Midbrain (tissue), 1 donor: ENCODE measurements at regions not wholly inside any gene's neighbourhood (a gene's known extent, or its start where the extent isn't known, plus 50 kb on each side); places are given as distances from the start of the nearest gene placed in this dataset.
"Not testable (repeated sequence)": the region's sequence is repeated elsewhere in the genome, so short reads cannot be mapped to it uniquely, and the experiment has no call there.

Source experiments
- DNase-seq: peaks from one replicate; lab custom pipeline; 2025; lab: John Stamatoyannopoulos, UW

DNA sequence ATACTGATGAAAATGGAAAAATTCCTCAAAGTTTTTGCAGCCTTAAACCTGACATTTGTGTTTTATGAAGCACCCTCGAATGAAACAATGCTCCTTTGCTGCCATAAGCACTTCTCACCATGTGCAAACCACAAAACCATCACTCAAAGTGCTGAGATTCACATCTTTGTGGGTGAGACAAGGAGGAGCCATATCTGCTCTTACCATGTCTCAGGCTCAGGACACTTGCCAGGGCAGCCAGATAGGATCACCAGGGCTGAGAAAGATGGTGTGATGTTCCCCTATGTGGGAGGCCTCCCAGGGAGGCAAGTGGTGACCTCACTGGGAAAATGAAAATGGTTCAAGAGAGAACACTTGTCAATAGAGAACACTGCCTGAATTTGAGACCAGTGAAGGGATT lies 120.4 kb downstream of the CCDC34 start:
- no peak for DNase-seq

DNA sequence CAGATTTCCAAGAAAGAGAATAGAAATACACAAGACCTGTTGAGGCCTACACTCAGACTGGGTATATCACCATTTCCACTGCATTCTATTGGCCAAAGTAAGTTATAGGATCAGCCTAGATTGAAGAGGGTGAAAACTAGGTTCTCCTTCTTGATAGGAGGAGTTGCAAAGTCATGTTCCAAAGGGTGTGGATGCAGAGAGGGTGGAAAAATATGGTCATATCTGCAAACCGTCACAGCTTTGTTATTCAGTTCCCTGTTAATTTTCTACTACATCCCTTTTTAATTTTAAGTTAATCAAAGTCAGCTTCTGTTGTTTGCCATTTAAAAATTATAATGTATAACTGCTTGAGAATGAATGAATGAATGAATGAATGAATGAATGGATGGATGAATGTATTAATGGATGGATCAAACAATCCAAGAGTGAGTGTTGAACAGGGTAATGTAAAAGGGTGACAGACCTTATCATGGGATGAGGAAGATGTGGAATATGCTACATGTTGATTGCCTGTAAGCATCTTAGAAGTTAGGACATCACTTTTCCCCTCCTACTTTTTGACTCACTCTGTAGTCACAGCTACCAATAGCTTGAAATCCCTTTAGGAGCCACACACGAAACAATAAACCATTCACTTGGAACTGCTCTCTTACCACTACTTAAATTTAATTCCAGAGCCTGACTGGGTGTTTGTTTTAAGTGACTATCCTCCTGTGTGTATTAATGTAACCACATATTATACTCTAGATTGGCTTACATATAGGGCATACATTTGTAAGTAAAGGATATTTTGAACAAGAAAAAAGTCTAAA lies 121.5 kb downstream of the CCDC34 start:
- DNase-seq: no peak

- DNase-seq: no peak
Observed at GRCh38 chr11:27239305-27239942, 123.6 kb downstream of the CCDC34 start.

DNA sequence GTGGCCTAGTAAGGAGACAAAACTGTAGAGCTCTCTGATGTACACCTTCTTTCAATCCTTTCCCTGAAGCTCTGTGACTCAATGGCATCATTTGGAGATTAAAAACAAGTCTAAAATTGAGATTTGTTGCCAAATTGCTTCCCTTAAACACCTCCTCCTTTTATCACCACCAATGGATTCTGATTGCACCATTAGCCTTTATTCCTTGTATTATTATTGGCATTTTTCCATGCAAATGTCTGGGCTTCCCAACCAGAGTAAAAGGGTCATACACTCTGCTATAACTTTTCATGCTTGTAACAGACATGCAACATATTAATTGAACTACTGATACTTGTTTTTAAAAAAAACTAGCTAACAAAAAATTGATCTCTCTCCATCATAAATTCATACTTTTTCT lies 124.2 kb downstream of the CCDC34 start:
- no peak for DNase-seq

GRCh38 chr11:27237643-27238042 lies 125.4 kb downstream of the CCDC34 start:
- DNase-seq: no peak

DNA sequence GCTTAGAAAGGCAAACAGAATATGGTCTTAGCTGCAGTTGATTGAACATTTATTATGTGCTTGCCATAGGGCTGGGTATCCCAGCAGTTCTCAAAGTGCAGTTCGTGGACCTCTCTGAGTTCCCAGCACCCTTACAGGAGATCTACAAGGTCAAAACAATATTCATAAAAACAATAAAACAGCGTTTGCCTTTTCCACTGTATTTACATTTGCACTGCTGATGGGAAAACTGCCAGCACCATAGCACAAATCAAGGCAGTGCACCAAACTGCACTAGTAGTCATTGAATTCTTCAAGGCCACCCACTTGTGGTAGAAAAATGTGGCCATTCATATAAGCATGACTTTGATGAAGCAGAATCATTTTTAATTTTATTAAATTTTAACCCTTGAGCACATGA lies 128.1 kb downstream of the CCDC34 start:
- no peak for DNase-seq

DNA sequence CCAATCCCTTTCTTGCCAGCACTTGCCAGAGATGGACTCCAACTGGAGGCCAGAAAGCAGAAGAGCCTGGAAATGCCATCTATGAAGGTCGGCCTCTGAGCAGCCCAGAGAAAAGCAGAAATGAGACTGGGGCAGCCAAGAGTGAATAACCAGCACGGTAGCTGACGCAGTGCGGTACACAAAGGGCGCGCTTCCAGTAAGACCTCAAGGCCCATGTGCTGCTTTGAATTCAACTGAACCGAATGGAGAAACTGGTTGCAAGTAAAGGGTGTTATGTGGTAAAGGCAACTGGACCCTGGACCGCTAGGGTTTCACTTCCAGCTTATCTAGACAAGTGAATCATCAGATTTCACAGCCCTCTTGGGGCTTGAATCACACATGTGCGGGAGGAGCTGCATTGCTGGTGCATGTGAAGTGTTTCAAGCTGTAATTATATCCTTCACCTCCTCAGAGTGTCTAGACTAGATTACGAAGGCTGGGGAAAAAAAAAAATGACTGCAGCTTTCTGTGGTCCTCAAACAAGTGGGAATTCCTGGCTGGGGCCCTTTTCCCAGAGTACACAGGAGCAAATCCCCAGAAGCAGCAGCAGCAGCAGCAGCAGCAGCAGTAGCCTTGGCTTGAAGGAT lies 128.9 kb downstream of the CCDC34 start:
- DNase-seq: no peak

DNA sequence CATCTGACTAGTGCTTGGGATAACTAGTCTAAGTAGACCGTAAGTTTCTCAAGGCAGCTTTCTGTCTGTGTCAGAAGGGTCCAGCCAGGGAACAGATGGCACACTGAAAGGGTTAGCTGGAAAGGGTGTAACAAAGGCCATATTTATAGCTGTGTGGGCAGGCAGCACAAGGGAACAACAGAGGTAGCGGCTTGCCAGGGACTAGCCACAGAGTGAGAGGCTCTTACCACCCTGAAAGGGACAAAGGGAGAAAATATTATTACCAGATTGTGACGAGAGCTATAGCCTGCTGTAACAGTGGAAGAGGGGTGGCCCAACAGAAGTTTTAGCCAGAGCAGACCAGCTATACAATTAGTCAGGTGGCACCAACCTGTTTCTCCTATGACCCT lies 129.4 kb downstream of the CCDC34 start:
- DNase-seq: no peak

- DNase-seq: no peak
Observed at GRCh38 chr11:27231530-27231929, 131.5 kb downstream of the CCDC34 start.

GRCh38 chr11:27230192-27230572 lies 132.8 kb downstream of the CCDC34 start:
- no peak for DNase-seq

DNA sequence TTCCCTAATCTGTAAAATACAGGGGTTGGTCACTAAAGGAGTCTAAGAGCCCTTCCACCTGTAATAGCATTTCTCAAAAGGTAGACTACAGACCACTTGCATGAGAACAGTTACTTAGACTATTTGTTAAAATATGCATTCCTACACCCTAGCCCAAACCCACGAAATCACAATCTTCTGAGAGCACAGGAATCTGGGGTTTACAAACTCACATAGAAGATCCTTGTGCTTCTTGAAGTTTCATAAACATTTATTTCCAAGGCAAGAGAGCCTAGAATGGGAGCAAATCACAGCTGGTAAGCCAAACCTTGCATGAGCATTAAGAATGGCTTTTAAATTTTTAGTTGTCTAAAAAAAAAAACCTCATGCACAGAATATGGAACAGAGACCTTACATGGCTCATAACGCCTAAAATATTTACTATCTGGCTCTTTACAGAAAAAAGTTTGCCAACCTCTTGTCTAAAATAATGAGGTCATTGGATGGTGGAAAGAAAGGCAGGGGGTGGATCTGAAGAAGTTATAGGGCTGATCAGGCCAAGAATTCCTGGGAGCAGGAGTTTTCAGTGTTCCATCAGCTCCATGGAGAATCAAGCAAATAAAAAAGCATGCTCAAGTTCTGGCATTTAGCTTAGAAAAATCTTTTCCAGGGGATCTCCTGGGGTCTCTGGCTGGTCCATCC lies 133.4 kb downstream of the CCDC34 start:
- DNase-seq: no peak

DNA sequence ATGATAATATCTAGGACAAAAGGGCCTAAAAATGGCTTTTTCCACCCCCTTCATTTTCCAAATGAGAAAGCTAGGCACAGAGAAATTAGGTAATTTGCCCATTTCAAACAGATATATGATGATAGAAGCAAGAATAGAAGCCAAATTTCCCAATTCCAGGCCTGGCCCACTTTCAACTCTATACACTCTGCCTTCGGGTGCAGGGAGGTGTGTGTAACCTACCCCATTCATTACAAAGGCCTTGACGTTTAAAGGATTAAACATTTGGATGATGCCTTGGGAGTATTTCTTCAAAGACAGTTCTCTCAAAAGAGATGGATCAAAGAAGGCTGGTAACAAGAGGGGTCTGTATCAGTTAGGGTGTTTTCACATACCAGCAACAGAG lies 134.1 kb downstream of the CCDC34 start:
- no peak for DNase-seq

DNA sequence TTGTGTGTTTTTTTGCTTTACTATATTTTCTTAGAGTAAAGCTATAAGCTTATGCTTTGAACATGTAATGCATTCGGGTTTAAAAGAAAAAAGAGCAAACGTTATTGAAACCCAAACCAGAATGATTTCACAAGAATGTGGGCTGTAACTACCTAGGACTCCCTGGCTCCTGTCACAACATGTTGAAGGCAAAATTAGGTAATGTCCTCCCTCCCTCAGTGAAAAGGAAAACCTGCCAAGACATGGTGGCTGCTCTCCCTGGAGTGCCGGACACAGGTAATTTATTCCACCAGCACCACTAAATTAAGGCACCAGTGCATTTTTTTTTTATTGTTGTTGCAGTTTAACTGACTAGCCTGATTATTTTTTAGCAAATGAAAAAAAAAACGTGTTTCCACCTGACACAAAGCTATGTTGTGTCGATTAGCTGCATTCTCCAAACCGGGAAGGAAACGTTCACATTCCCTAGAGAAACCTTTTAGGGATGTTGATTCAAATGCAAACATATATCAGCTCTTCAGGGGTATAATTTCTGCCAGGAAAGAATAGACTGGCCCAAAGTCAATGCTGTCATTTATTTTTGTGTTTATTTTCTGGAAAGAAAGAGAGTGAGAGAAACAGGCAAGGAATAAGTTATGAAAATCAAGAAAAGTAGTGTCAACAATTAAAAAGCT lies 134.6 kb downstream of the CCDC34 start:
- no peak for DNase-seq

DNA sequence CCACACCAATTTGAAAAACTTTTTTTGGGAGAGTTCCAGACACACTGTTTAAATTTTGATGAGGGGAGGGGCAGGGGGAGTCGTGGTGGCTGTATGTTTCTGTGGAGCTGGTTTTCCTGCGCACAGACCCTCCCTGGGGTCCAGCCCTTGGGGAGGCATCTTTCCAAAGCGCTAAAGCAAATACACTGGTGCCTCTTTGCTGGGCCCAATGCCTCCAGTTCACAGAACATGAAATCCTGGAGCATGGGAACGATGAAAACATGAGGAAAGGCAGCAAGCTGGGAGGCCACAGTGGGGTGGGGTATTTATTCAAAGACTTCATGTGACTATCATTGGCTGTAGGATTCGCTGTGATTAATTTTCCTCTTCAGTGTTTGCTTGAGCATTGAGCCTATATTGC lies 135.3 kb downstream of the CCDC34 start:
- no peak for DNase-seq

DNA sequence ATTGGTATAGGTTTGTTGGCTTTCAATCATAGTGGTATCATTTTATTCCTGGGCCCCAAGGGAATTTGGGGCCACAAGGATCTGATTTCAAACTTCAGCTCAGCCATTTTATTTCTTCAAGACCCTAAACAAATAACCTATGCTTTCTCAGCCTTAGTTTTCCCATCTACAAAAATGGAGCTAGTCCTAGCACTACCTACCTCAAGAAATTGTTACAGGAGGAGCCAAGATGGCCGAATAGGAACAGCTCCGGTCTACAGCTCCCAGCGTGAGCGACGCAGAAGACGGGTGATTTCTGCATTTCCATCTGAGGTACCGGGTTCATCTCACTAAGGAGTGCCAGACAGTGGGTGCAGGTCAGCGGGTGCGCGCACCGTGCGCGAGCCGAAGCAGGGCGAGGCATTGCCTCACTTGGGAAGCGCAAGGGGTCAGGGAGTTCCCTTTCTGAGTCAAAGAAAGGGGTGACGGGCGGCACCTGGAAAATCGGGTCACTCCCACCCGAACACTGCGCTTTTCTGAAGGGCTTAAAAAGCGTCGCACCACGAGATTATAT lies 143.5 kb downstream of the CCDC34 start:
- not testable (repeated sequence) for DNase-seq

DNA sequence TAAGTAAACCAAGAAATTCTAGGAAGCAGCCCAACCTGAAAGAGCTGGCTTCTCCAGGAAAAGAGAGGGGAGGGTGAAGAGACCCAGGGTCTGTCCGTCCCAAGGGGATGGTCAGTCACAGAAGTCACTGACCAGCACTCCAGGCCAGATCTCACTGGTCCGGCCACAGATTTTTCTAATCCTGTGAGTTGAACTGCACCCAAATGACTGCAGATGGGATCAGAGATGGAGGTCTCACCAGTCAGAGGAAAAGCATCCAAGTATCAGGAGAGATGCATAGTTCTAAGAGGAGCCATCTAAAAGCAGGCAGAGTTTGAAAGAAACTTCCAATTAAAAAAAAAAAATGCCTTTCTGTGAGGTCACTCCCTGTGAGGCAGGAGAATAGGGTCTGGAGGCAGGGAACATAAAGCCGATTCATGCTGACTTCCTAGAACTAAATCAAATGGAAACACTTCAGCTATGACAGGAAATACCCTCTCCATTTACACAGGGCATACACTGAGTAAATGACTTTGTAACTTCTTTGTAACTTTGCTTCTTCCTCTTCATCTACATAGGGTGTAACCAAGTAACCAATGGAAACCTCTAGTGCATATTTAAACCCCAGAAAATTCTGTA lies 144.5 kb downstream of the CCDC34 start:
- DNase-seq: no peak

DNA sequence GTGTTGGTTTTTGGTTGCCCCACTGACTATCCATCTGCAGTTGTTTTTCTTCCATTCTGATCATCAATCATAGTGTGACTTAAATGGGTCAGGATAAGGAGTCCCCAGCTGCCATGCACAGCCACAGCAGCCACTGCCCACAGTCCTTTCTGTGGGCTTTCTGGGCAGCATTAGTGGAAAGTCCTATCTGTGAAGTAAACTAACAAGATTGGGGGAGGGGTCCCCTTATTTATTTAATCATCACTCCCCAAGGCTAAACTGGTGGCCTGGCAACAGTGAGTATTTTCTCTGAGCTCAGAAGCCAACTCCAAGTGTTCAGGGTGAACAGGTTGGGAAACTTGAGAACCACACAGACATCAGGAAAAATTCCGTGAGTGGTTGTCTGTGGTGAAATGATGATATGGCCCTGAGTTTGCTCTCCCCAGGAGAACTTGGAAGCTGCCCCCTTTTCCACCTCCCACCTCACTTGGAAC lies 145.0 kb downstream of the CCDC34 start:
- DNase-seq: no peak

- DNase-seq: no peak
Observed at GRCh38 chr11:27217496-27217895, 145.5 kb downstream of the CCDC34 start.

GRCh38 chr11:27216270-27217149 lies 146.5 kb downstream of the CCDC34 start:
- no peak for DNase-seq
